B cell (primary cell): ENCODE measurements at regions not wholly inside any gene's neighbourhood (a gene's known extent, or its start where the extent isn't known, plus 50 kb on each side); places are given as distances from the start of the nearest gene placed in this dataset.

Source experiments
- ATAC-seq: fragments of 200-7000 bp; cut with Tn5 transposase; one replicate; pipeline ENCODE4 v1.10.0; 2021; ENCODE audit warnings: low read depth, mild to moderate bottlenecking, moderate number of reproducible peaks, moderate library complexity
- CTCF ChIA-PET: fragments of 350-600 bp; sonication (Branson Sonifier 250); formaldehyde crosslinking; loops from one replicate; lab custom pipeline; 2021; ENCODE audit warnings: antibody characterized with exemption, inconsistent platforms; lab: Charles Lee
- POLR2A ChIA-PET: fragments of 350-600 bp; sonication (Branson Sonifier 250); formaldehyde crosslinking; loops from one replicate; lab custom pipeline; 2021; ENCODE audit warnings: antibody characterized with exemption; lab: Charles Lee
- DNase-seq: peaks from one replicate; pipeline ENCODE4 v3.0.0; 2013
- H2AFZ ChIP-seq: 2 replicates; pipeline ENCODE4 v1.6.1; 2012; ENCODE audit warnings: mild to moderate bottlenecking, low read depth, low read length; ENCODE audit not compliant: insufficient read depth, poor library complexity, severe bottlenecking
- H3K27ac ChIP-seq, 2 donors: 1 replicate in 1 of 2; 2 replicates in 1 of 2; pipeline ENCODE4 v1.5.1; 2012 to 2013; ENCODE audit warnings: low read length in 2 of 2, mild to moderate bottlenecking in 2 of 2, moderate library complexity in 1 of 2
- H3K27me3 ChIP-seq, 4 experiments: fragments of 200-600 bp in 1 of 4; sonication (generic) in 1 of 4; replicated peaks in 1 of 4; 1 replicate in 2 of 4; 2 replicates in 2 of 4; pipeline versions ENCODE4 v1.6.1 to v1.7.0; 2013 to 2016; ENCODE audit warnings: low read length in 3 of 4, mild to moderate bottlenecking in 2 of 4, mixed read lengths in 1 of 4, moderate library complexity in 1 of 4; ENCODE audit not compliant: insufficient read depth in 4 of 4, control insufficient read depth in 3 of 4; ENCODE audit errors: control extremely low read depth in 1 of 4
- H3K36me3 ChIP-seq, 2 experiments: replicated peaks in 1 of 2; 1 replicate in 1 of 2; 2 replicates in 1 of 2; pipeline versions ENCODE4 v1.6.1 to v1.7.1; 2013; ENCODE audit warnings: low read length in 1 of 2; ENCODE audit not compliant: insufficient read depth in 2 of 2, control insufficient read depth in 1 of 2; ENCODE audit errors: control extremely low read depth in 1 of 2, extremely low read depth in 1 of 2
- H3K4me1 ChIP-seq, 2 donors: fragments of 200-600 bp in 1 of 2; sonication (generic) in 1 of 2; 1 replicate in 1 of 2; 2 replicates in 1 of 2; pipeline versions ENCODE4 v1.5.1 to v1.6.1; 2013 to 2017; ENCODE audit warnings: low read length in 2 of 2; ENCODE audit not compliant: control insufficient read depth in 2 of 2, insufficient read depth in 2 of 2
- H3K4me2 ChIP-seq: replicated peaks from 2 replicates; pipeline ENCODE3; 2012; ENCODE audit warnings: mild to moderate bottlenecking, low read depth, low read length; ENCODE audit not compliant: poor library complexity, severe bottlenecking
- H3K4me3 ChIP-seq, 5 experiments: fragments of 200-600 bp in 1 of 5; sonication (generic) in 1 of 5; 1 replicate in 3 of 5; 2 replicates in 2 of 5; pipeline versions ENCODE4 v1.5.1 to v1.7.0; 2011 to 2016; ENCODE audit warnings: low read length in 4 of 5, mild to moderate bottlenecking in 4 of 5, low read depth in 2 of 5, control low read depth in 1 of 5, moderate library complexity in 1 of 5; ENCODE audit not compliant: insufficient read depth in 1 of 5; ENCODE audit errors: control extremely low read depth in 1 of 5, extremely low read depth in 1 of 5
- H3K79me2 ChIP-seq: fragments of 200-600 bp; sonication (generic); one replicate; pipeline ENCODE4 v1.6.0; 2016; ENCODE audit warnings: low read length; ENCODE audit not compliant: control insufficient read depth, insufficient read depth
- H3K9ac ChIP-seq: fragments of 200-600 bp; sonication (generic); 2 replicates; pipeline ENCODE4 v1.6.1; 2017; ENCODE audit warnings: mild to moderate bottlenecking, low read length, moderate library complexity
- H3K9me3 ChIP-seq, 3 donors: one replicate each; pipeline versions ENCODE4 v1.6.1 to v1.7.1; 2013; ENCODE audit warnings: low read length in 2 of 3; ENCODE audit not compliant: control insufficient read depth in 2 of 3, insufficient read depth in 1 of 3; ENCODE audit errors: control extremely low read depth in 1 of 3
- H4K20me1 ChIP-seq: 2 replicates; pipeline ENCODE4 v1.6.0; 2012; ENCODE audit warnings: mild to moderate bottlenecking, low read length; ENCODE audit not compliant: insufficient read depth, control insufficient read depth, poor library complexity, severe bottlenecking
- H3K27ac Mint-ChIP-seq: one replicate; pipeline ENCODE4 v1.8.0; 2021; ENCODE audit warnings: mixed read lengths
- H3K27me3 Mint-ChIP-seq: one replicate; pipeline ENCODE4 v1.8.0; 2021; ENCODE audit warnings: mixed read lengths
- H3K4me1 Mint-ChIP-seq: one replicate; pipeline ENCODE4 v1.8.0; 2021; ENCODE audit warnings: mixed read lengths
- H3K4me3 Mint-ChIP-seq: one replicate; pipeline ENCODE4 v1.8.0; 2021; ENCODE audit warnings: mixed read lengths
- H3K9me3 Mint-ChIP-seq: one replicate; pipeline ENCODE4 v1.8.0; 2022; ENCODE audit warnings: mixed read lengths; ENCODE audit not compliant: insufficient read depth
- EZH2 ChIP-seq: IDR thresholded peaks from 2 replicates; pipeline ENCODE4 v1.6.1; 2012; ENCODE audit warnings: borderline replicate concordance, low read depth, mild to moderate bottlenecking, moderate library complexity, low read length; ENCODE audit not compliant: insufficient read depth, poor library complexity, severe bottlenecking
- WGBS: methylation state at CpG from one replicate; pipeline ENCODE4 v1.1.5; 2013; ENCODE audit warnings: missing lambda C conversion rate; ENCODE audit not compliant: insufficient coverage; 5-methylcytosine and 5-hydroxymethylcytosine counted together
- intact Hi-C: fragments of 100-400 bp; cut with micrococcal nuclease; formaldehyde crosslinking; loops from one replicate; pipeline ENCODE4 v1.10.0; 2022
- TF ChIP-seq, protein P1 (sequence below): fragments of 200-600 bp; IDR thresholded peaks from one replicate; pipeline ENCODE4 v1.8.0; 2022; ENCODE audit warnings: antibody characterized with exemption, mild to moderate bottlenecking

DNA sequence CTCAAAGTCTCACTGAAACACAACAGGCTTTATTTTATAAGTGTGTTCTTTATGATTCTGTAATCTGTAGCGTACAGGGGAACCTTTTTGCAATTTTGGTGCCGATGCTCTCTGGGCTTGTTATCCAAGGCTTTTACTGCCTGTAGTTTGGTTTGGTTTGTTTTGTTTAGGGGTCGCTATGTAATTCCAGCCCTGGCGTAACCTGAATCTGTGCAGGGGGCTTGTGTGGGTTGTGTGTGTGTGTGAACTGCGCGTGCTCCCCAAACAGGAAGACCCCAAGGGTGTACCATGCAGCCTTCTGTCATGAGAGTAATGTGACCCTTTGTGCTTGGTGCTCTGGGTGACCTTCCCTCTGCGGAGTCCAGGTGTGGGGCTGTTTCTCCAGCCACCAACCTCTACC, 92.1 kb upstream of the CLDN14 start:
- no peak overlapping the region for H3K27ac Mint-ChIP-seq
- POLR2A ChIA-PET: no interaction called here

DNA sequence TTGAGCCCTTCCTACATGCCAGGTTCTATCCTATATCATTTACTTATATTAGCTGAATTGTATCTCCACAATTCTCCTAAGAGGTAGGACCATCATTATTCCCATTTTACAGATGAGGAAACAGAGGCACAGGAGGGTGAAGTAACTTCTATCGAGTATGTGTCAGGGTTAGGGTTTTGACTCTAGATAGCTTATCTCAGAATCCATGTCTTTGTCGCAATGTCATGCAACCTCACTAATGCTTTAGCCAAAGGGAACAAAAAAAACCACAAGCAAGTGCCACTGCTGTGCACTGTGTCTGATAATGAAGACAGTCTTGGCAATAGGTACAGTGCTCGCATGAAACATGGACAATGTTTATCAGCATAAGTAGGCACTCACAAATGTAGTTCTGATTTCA, 95.4 kb upstream of the CLDN14 start:
- Mint-ChIP-seq H3K27me3 (no peaks in the 10 kb centered on the region), H3K4me3 (no peak overlapping the region), H3K9me3 (no peaks in the 10 kb centered on the region), H3K4me1 (no peaks in the 10 kb centered on the region), H3K27ac (no peak overlapping the region)
- Histone ChIP-seq H3K27me3 (no peaks in the 10 kb centered on the region), H3K27ac (no peak overlapping the region), H4K20me1 (no peaks in the 10 kb centered on the region), H3K4me1 (no peaks in the 10 kb centered on the region), H3K79me2 (no peaks in the 10 kb centered on the region), H2AFZ (no peak overlapping the region), H3K36me3 (no peaks in the 10 kb centered on the region), H3K4me3 (no peak overlapping the region), H3K4me2 (no peak overlapping the region), H3K9ac (no peak overlapping the region), H3K9me3 (no peaks in the 10 kb centered on the region)
- POLR2A ChIA-PET: no interaction called here
- TF ChIP-seq EZH2: no peak
- TF ChIP-seq, protein P1, sequence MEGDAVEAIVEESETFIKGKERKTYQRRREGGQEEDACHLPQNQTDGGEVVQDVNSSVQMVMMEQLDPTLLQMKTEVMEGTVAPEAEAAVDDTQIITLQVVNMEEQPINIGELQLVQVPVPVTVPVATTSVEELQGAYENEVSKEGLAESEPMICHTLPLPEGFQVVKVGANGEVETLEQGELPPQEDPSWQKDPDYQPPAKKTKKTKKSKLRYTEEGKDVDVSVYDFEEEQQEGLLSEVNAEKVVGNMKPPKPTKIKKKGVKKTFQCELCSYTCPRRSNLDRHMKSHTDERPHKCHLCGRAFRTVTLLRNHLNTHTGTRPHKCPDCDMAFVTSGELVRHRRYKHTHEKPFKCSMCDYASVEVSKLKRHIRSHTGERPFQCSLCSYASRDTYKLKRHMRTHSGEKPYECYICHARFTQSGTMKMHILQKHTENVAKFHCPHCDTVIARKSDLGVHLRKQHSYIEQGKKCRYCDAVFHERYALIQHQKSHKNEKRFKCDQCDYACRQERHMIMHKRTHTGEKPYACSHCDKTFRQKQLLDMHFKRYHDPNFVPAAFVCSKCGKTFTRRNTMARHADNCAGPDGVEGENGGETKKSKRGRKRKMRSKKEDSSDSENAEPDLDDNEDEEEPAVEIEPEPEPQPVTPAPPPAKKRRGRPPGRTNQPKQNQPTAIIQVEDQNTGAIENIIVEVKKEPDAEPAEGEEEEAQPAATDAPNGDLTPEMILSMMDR: no peak
- no peak for ATAC-seq
- 100% methylated on average over 1 of the region's 3 CpGs for WGBS
- CTCF ChIA-PET: no interaction called here
- DNase-seq: no peak
- intact Hi-C loops: no loop called here

More for the DNA sequence above, 92.1 kb upstream of the CLDN14 start:
- Histone ChIP-seq H3K4me2 (no peak overlapping the region), H2AFZ (no peak overlapping the region), H4K20me1 (no peaks in the 10 kb centered on the region), H3K9me3 (no peaks in the 10 kb centered on the region), H3K4me3 (no peak overlapping the region), H3K4me1 (no peaks in the 10 kb centered on the region), H3K27me3 (peaks cover 0 to 2% (median 0%) of the 10 kb centered on the region in 4 experiments), H3K27ac (no peak overlapping the region), H3K36me3 (no peaks in the 10 kb centered on the region), H3K9ac (no peak overlapping the region), H3K79me2 (no peaks in the 10 kb centered on the region)
- Mint-ChIP-seq H3K4me1 (no peaks in the 10 kb centered on the region), H3K4me3 (no peak overlapping the region), H3K27me3 (peaks cover 4% of the 10 kb centered on the region), H3K9me3 (no peaks in the 10 kb centered on the region)
- WGBS: 97% methylated on average over 6 of the region's 7 CpGs
- TF ChIP-seq, protein P1: no peak
- TF ChIP-seq EZH2: no peak
- no peak for ATAC-seq
- intact Hi-C loops: no loop called here
- DNase-seq: no peak
- CTCF ChIA-PET: no interaction called here
